Neural progenitor cell (in vitro differentiated cells): ENCODE measurements at regions not wholly inside any gene's neighbourhood (a gene's known extent, or its start where the extent isn't known, plus 50 kb on each side); places are given as distances from the start of the nearest gene placed in this dataset.

Experiments used
- DNase-seq: peaks from one replicate; pipeline ENCODE4 v3.0.0-alpha.2; 2016; ENCODE audit warnings: low spot score
- H2AFZ ChIP-seq: fragments of 200-600 bp; sonication (generic); replicated peaks from 2 replicates; pipeline ENCODE4 v1.6.1; 2016; ENCODE audit warnings: antibody characterized with exemption
- H3F3A ChIP-seq: fragments of 200-600 bp; sonication (generic); 2 replicates; pipeline ENCODE4 v1.6.1; 2016; ENCODE audit warnings: antibody characterized with exemption, low read depth
- H3K27ac ChIP-seq: fragments of 200-600 bp; sonication (generic); 2 replicates; pipeline ENCODE4 v1.5.1; 2016; ENCODE audit warnings: mild to moderate bottlenecking
- H3K27me3 ChIP-seq: fragments of 200-600 bp; sonication (generic); 2 replicates; pipeline ENCODE4 v1.6.1; 2016; ENCODE audit warnings: mild to moderate bottlenecking, moderate library complexity
- H3K36me3 ChIP-seq: fragments of 200-600 bp; sonication (generic); 2 replicates; pipeline ENCODE4 v1.5.1; 2016
- H3K4me1 ChIP-seq: fragments of 200-600 bp; sonication (generic); 2 replicates; pipeline ENCODE4 v1.6.1; 2016; ENCODE audit warnings: mixed run types
- H3K4me2 ChIP-seq: fragments of 200-600 bp; sonication (generic); 2 replicates; pipeline ENCODE4 v1.6.1; 2016
- H3K4me3 ChIP-seq: fragments of 200-600 bp; sonication (generic); 2 replicates; pipeline ENCODE4 v1.5.1; 2016
- H3K79me2 ChIP-seq: fragments of 200-600 bp; sonication (generic); 2 replicates; pipeline ENCODE4 v1.6.1; 2016; ENCODE audit warnings: low read depth
- H3K9ac ChIP-seq: fragments of 200-600 bp; sonication (generic); 2 replicates; pipeline ENCODE4 v1.6.1; 2016
- H3K9me3 ChIP-seq: fragments of 200-600 bp; sonication (generic); 2 replicates; pipeline ENCODE4 v1.5.1; 2016; ENCODE audit warnings: low read depth
- H4K20me1 ChIP-seq: fragments of 200-600 bp; sonication (generic); 2 replicates; pipeline ENCODE4 v1.6.1; 2016; ENCODE audit warnings: low read depth
- H3K27ac Mint-ChIP-seq: 3 replicates; pipeline ENCODE4 v1.8.0; 2021; ENCODE audit warnings: mixed read lengths
- H3K27me3 Mint-ChIP-seq: 2 replicates; pipeline ENCODE4 v1.8.0; 2022; ENCODE audit warnings: low read depth, mild to moderate bottlenecking, inconsistent platforms, moderate library complexity, mixed read lengths; ENCODE audit not compliant: insufficient read depth
- H3K36me3 Mint-ChIP-seq: 3 replicates; pipeline ENCODE4 v1.8.0; 2021; ENCODE audit warnings: mixed read lengths
- H3K4me1 Mint-ChIP-seq: 3 replicates; pipeline ENCODE4 v1.8.0; 2021; ENCODE audit warnings: mixed read lengths
- H3K4me3 Mint-ChIP-seq: 3 replicates; pipeline ENCODE4 v1.8.0; 2021; ENCODE audit warnings: mild to moderate bottlenecking, moderate library complexity, mixed read lengths
- H3K9me3 Mint-ChIP-seq: 3 replicates; pipeline ENCODE4 v1.8.0; 2020; ENCODE audit warnings: mixed read lengths
- CTCF ChIP-seq: fragments of 200-600 bp; sonication (generic); IDR thresholded peaks from 2 replicates; pipeline ENCODE4 v1.5.1; 2017; ENCODE audit warnings: antibody characterized with exemption, mild to moderate bottlenecking
- EZH2 ChIP-seq: fragments of 200-600 bp; sonication (generic); IDR thresholded peaks from 2 replicates; pipeline ENCODE4 v1.6.1; 2017; ENCODE audit warnings: antibody characterized with exemption, mild to moderate bottlenecking, moderate library complexity
- EZH2phosphoT487 ChIP-seq: fragments of 200-600 bp; sonication (generic); IDR thresholded peaks from 2 replicates; pipeline ENCODE4 v1.6.1; 2017; ENCODE audit warnings: antibody characterized with exemption

DNA sequence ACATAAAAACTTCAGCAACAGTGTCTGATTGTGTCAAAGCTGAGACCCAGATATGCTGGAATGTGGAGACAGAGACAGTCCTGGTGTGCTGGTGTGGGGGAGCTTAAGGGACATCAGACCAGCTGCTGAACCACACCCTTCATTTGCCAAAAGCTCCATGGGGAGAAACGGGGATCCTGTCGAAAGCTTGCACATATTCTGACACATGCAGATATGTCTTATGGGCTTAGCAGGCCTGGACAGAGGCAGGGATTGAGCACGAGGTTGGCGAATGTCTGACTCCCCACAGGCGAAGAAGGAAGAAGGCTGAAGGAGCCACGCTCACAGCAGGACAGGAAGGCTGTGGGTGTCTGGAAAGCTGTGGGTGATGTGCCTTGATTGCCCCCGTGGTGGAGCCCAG is 72.1 kb upstream of the ACSL1 start:
- H3K4me3 Mint-ChIP-seq, result no peak overlapping the region
- Histone ChIP-seq H2AFZ (no peak overlapping the region), H3K9me3 (no peaks in the 10 kb centered on the region), H3K4me2 (no peak overlapping the region), H3K36me3 (no peaks in the 10 kb centered on the region), H3K4me3 (no peak overlapping the region), H3K27me3 (no peaks in the 10 kb centered on the region), H3F3A (no peaks in the 10 kb centered on the region), H3K27ac (no peak overlapping the region), H3K4me1 (no peaks in the 10 kb centered on the region), H4K20me1 (no peaks in the 10 kb centered on the region), H3K79me2 (no peaks in the 10 kb centered on the region), H3K9ac (no peak overlapping the region)
- DNase-seq, result no peak
- H3K27ac Mint-ChIP-seq, result no peak overlapping the region
- H3K4me1 Mint-ChIP-seq, result peaks cover 5% of the 10 kb centered on the region
- TF ChIP-seq EZH2phosphoT487 (no peak), EZH2 (no peak), CTCF (no peak)
- H3K27me3 Mint-ChIP-seq, result peaks cover 4% of the 10 kb centered on the region
- H3K36me3 Mint-ChIP-seq, result no peaks in the 10 kb centered on the region
- H3K9me3 Mint-ChIP-seq, result peaks cover 4% of the 10 kb centered on the region

- H3K27me3 ChIP-seq, result no peaks in the 10 kb centered on the region
- no peak overlapping the region for H3K27ac ChIP-seq
- H3K36me3 ChIP-seq, result no peaks in the 10 kb centered on the region
- H3K4me2 ChIP-seq, result no peak overlapping the region
- Mint-ChIP-seq H3K27me3 (peaks cover 4% of the 10 kb centered on the region), H3K9me3 (peaks cover 4% of the 10 kb centered on the region), H3K36me3 (no peaks in the 10 kb centered on the region), H3K4me3 (no peak overlapping the region), H3K4me1 (peaks cover 5% of the 10 kb centered on the region), H3K27ac (no peak overlapping the region)
- H3K9me3 ChIP-seq, result no peaks in the 10 kb centered on the region
- H2AFZ ChIP-seq, result no peak overlapping the region
- no peaks in the 10 kb centered on the region for H3K79me2 ChIP-seq
- H3F3A ChIP-seq, result no peaks in the 10 kb centered on the region
- no peak overlapping the region for H3K9ac ChIP-seq
- H4K20me1 ChIP-seq, result no peaks in the 10 kb centered on the region
- H3K4me1 ChIP-seq, result no peaks in the 10 kb centered on the region
- no peak for DNase-seq
- TF ChIP-seq CTCF (no peak), EZH2 (no peak), EZH2phosphoT487 (no peak)
- no peak overlapping the region for H3K4me3 ChIP-seq
Measured at GRCh38 chr4:184898793-184899192, 73.0 kb upstream of the ACSL1 start.

DNA sequence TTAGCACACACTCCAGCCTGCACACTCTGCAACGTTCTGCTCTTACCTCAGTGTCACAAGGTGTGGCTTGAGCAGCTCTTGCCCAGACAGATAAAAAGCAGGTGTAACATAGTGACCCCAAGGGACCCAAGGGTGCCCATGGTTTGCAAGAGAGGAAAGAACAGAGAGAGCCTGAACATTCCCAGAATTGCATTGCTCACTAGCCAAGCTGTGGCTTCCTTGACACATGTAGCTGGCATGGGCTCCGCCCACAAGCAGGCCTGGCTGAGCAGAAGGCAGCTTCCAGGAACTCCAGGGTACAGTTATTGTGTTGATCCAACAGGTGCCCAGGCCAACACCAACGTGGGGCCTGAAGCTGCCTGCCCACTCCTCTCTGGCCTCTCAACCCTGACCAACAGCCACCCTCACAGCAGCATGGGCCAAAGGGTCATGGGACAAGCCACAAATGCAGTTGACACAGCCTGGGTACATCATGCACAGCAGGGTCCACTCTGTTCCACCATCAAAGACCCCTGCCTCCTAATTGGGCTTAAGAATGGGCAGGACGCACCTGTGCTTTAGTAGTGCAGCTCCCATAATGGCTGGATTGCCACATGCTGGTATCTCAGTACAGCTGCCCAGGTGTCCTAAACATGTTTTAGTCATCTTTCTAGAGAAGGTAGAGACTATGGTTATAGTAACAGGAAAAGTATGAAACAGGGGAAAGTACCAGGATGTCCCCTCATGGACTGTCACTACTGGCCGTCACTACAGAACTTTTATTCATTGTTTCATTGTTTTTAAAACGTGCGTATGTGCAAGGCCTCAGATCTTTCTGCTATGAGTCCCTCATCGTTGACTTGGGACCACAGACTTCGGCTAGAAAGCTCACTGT is 73.7 kb upstream of the ACSL1 start:
- Histone ChIP-seq H3K36me3 (no peaks in the 10 kb centered on the region), H3K4me1 (no peaks in the 10 kb centered on the region), H3K9me3 (no peaks in the 10 kb centered on the region), H3K27ac (no peak overlapping the region), H3K27me3 (no peaks in the 10 kb centered on the region), H3K9ac (no peak overlapping the region), H3K4me3 (no peak overlapping the region), H2AFZ (no peak overlapping the region), H3F3A (no peaks in the 10 kb centered on the region), H3K79me2 (no peaks in the 10 kb centered on the region), H3K4me2 (no peak overlapping the region), H4K20me1 (no peaks in the 10 kb centered on the region)
- H3K4me1 Mint-ChIP-seq, result peaks cover 5% of the 10 kb centered on the region
- H3K27ac Mint-ChIP-seq, result no peak overlapping the region
- TF ChIP-seq CTCF (no peak), EZH2 (no peak), EZH2phosphoT487 (no peak)
- no peaks in the 10 kb centered on the region for H3K36me3 Mint-ChIP-seq
- peaks cover 4% of the 10 kb centered on the region for H3K9me3 Mint-ChIP-seq
- H3K27me3 Mint-ChIP-seq, result peaks cover 4% of the 10 kb centered on the region
- no peak overlapping the region for H3K4me3 Mint-ChIP-seq
- DNase-seq, result no peak
